H9 (cell line): ENCODE measurements at regions not wholly inside any gene's neighbourhood (a gene's known extent, or its start where the extent isn't known, plus 50 kb on each side); places are given as distances from the start of the nearest gene placed in this dataset.

Experiments
- DNase-seq: peaks from one replicate; pipeline ENCODE4 v3.0.0-alpha.2; 2017
- H2AFZ ChIP-seq: one replicate; pipeline ENCODE4 v1.6.1; 2013; ENCODE audit warnings: mild to moderate bottlenecking, low read length, control low read depth, moderate library complexity
- H2AK5ac ChIP-seq: 2 replicates; pipeline ENCODE4 v1.6.1; 2013; ENCODE audit warnings: low read length, control low read depth, mixed read lengths; ENCODE audit not compliant: insufficient read length
- H2BK120ac ChIP-seq: one replicate; pipeline ENCODE4 v1.6.1; 2013; ENCODE audit warnings: low read depth, mild to moderate bottlenecking, low read length, control low read depth, inconsistent platforms; ENCODE audit not compliant: poor library complexity, severe bottlenecking
- H2BK12ac ChIP-seq: 2 replicates; pipeline ENCODE4 v1.6.1; 2013; ENCODE audit warnings: low read length, control low read depth, mixed read lengths, low read depth; ENCODE audit not compliant: insufficient read length
- H2BK15ac ChIP-seq: 2 replicates; pipeline ENCODE4 v1.6.1; 2013; ENCODE audit warnings: low read depth, low read length, control low read depth
- H2BK20ac ChIP-seq: one replicate; pipeline ENCODE4 v1.6.1; 2013; ENCODE audit warnings: low read depth, mild to moderate bottlenecking, low read length, control low read depth, inconsistent platforms; ENCODE audit not compliant: poor library complexity, severe bottlenecking
- H2BK5ac ChIP-seq: 2 replicates; pipeline ENCODE4 v1.6.1; 2013; ENCODE audit warnings: low read length, control low read depth, mixed read lengths; ENCODE audit not compliant: insufficient read length
- H3K14ac ChIP-seq: 2 replicates; pipeline ENCODE4 v1.6.1; 2013; ENCODE audit warnings: low read length, control low read depth; ENCODE audit not compliant: insufficient read depth
- H3K18ac ChIP-seq: 2 replicates; pipeline ENCODE4 v1.6.1; 2013; ENCODE audit warnings: low read depth, mild to moderate bottlenecking, mixed read lengths, low read length, control low read depth; ENCODE audit not compliant: insufficient read length
- H3K23ac ChIP-seq: 2 replicates; pipeline ENCODE4 v1.6.1; 2013; ENCODE audit warnings: low read length, control low read depth, mixed read lengths, low read depth; ENCODE audit not compliant: insufficient read length
- H3K23me2 ChIP-seq: 2 replicates; pipeline ENCODE4 v1.6.1; 2013; ENCODE audit warnings: low read depth, mild to moderate bottlenecking, mixed read lengths, low read length, control low read depth; ENCODE audit not compliant: insufficient read length, poor library complexity, severe bottlenecking
- H3K27ac ChIP-seq: 2 replicates; pipeline ENCODE4 v1.5.1; 2013; ENCODE audit warnings: low read length, control low read depth, mixed read lengths, low read depth; ENCODE audit not compliant: insufficient read length
- H3K27me3 ChIP-seq: 2 replicates; pipeline ENCODE4 v1.6.1; 2013; ENCODE audit warnings: low read length, control low read depth, inconsistent platforms; ENCODE audit not compliant: insufficient read depth
- H3K4ac ChIP-seq: 2 replicates; pipeline ENCODE4 v1.6.1; 2013; ENCODE audit warnings: low read depth, mild to moderate bottlenecking, control low read depth, inconsistent platforms, low read length, moderate library complexity
- H3K4me1 ChIP-seq: 2 replicates; pipeline ENCODE4 v1.6.1; 2013; ENCODE audit warnings: low read length, control low read depth, inconsistent platforms; ENCODE audit not compliant: insufficient read depth
- H3K4me2 ChIP-seq: 2 replicates; pipeline ENCODE4 v1.6.1; 2013; ENCODE audit warnings: low read length, control low read depth, mixed read lengths; ENCODE audit not compliant: insufficient read length, insufficient read depth
- H3K56ac ChIP-seq: 2 replicates; pipeline ENCODE4 v1.6.1; 2013; ENCODE audit warnings: low read depth, mild to moderate bottlenecking, mixed read lengths, low read length, control low read depth; ENCODE audit not compliant: insufficient read length
- H3K79me1 ChIP-seq: 2 replicates; pipeline ENCODE4 v1.6.1; 2013; ENCODE audit warnings: low read depth, mild to moderate bottlenecking, moderate library complexity, low read length, control low read depth, inconsistent platforms; ENCODE audit not compliant: insufficient read depth, poor library complexity, severe bottlenecking
- H3K79me2 ChIP-seq: 2 replicates; pipeline ENCODE4 v1.6.1; 2013; ENCODE audit warnings: low read length, control low read depth, inconsistent platforms; ENCODE audit not compliant: insufficient read depth
- H3K9ac ChIP-seq: 2 replicates; pipeline ENCODE4 v1.6.1; 2013; ENCODE audit warnings: low read length, control low read depth, mixed read lengths; ENCODE audit not compliant: insufficient read length; ENCODE audit errors: extremely low read depth
- H3K9me3 ChIP-seq: one replicate; pipeline ENCODE4 v1.6.1; 2013; ENCODE audit warnings: low read depth, low read length, inconsistent platforms; ENCODE audit not compliant: control insufficient read depth
- H3T11ph ChIP-seq: one replicate; pipeline ENCODE4 v1.6.1; 2013; ENCODE audit warnings: mild to moderate bottlenecking, low read length, control low read depth, inconsistent platforms
- H4K20me1 ChIP-seq: one replicate; pipeline ENCODE4 v1.6.1; 2013; ENCODE audit not compliant: control insufficient read depth, insufficient read length, insufficient read depth
- H4K5ac ChIP-seq: 2 replicates; pipeline ENCODE4 v1.6.1; 2013; ENCODE audit warnings: low read depth, mild to moderate bottlenecking, mixed read lengths, low read length, control low read depth; ENCODE audit not compliant: insufficient read length
- H4K8ac ChIP-seq: replicated peaks from 2 replicates; pipeline ENCODE4 v1.6.1; 2013; ENCODE audit warnings: low read length, control low read depth, mixed read lengths, low read depth; ENCODE audit not compliant: insufficient read length
- H4K91ac ChIP-seq: 2 replicates; pipeline ENCODE4 v1.6.1; 2013; ENCODE audit warnings: low read depth, mild to moderate bottlenecking, moderate library complexity, mixed read lengths, low read length, control low read depth; ENCODE audit not compliant: insufficient read length
- H3K27ac Mint-ChIP-seq, 3 experiments: 2 replicates in 2 of 3; 3 replicates in 1 of 3; pipeline ENCODE4 v1.8.0; 2020 to 2021; ENCODE audit warnings: mixed read lengths in 3 of 3, mild to moderate bottlenecking in 1 of 3, moderate library complexity in 1 of 3
- H3K27me3 Mint-ChIP-seq: 2 replicates; pipeline ENCODE4 v1.8.0; 2021; ENCODE audit warnings: low read depth, mild to moderate bottlenecking, moderate library complexity, mixed read lengths
- H3K36me3 Mint-ChIP-seq, 3 experiments: 2 replicates in 2 of 3; 3 replicates in 1 of 3; pipeline ENCODE4 v1.8.0; 2020 to 2021; ENCODE audit warnings: low read depth in 3 of 3, mixed read lengths in 3 of 3; ENCODE audit not compliant: insufficient read depth in 1 of 3
- H3K4me1 Mint-ChIP-seq, 2 experiments: 2 replicates each; pipeline ENCODE4 v1.8.0; 2020; ENCODE audit warnings: mixed read lengths in 2 of 2
- H3K4me3 Mint-ChIP-seq, 2 experiments: 2 replicates in 1 of 2; 3 replicates in 1 of 2; pipeline ENCODE4 v1.8.0; 2020 to 2021; ENCODE audit warnings: mild to moderate bottlenecking in 2 of 2, mixed read lengths in 2 of 2, moderate library complexity in 1 of 2
- H3K9me3 Mint-ChIP-seq, 2 experiments: 2 replicates in 1 of 2; 3 replicates in 1 of 2; pipeline ENCODE4 v1.8.0; 2020; ENCODE audit warnings: mild to moderate bottlenecking in 2 of 2, mixed read lengths in 2 of 2, moderate library complexity in 1 of 2
- CTCF ChIP-seq: fragments of 200-600 bp; sonication (generic); conservative IDR thresholded peaks from 3 replicates; pipeline ENCODE4 v1.8.0; 2021; ENCODE audit warnings: antibody characterized with exemption, mild to moderate bottlenecking
- WGBS: extraction: QIAGEN DNeasy Blood & Tissue Kit; methylation state at CpG from one replicate; pipeline ENCODE4 v1.1.7; 2013; ENCODE audit warnings: missing lambda C conversion rate, low lambda C conversion rate, mixed read lengths; ENCODE audit not compliant: insufficient read length; ENCODE audit errors: extremely low coverage; 5-methylcytosine and 5-hydroxymethylcytosine counted together

- no peak overlapping the region for H4K5ac ChIP-seq
- no peak overlapping the region for H3K9ac ChIP-seq
- H3K4me1 ChIP-seq = no peaks in the 10 kb centered on the region
- no peak overlapping the region for H3K23ac ChIP-seq
- H2BK120ac ChIP-seq = no peak overlapping the region
- H3K4me2 ChIP-seq = no peak overlapping the region
- no peak overlapping the region for H3K4me3 Mint-ChIP-seq
- no peak overlapping the region for H3K18ac ChIP-seq
- H3K56ac ChIP-seq = no peak overlapping the region
- H3K79me2 ChIP-seq = no peaks in the 10 kb centered on the region
- no peak overlapping the region for H3K27ac ChIP-seq
- H2BK20ac ChIP-seq = no peak overlapping the region
- no peak overlapping the region for H2BK15ac ChIP-seq
- H3K9me3 Mint-ChIP-seq = peaks cover 4 to 5% of the 10 kb centered on the region in 2 experiments; a peak in 3 of 5 replicates
- H3K36me3 Mint-ChIP-seq = peaks cover 0 to 7% (median 6%) of the 10 kb centered on the region in 3 experiments; a peak in 3 of 7 replicates
- no peak overlapping the region for H2AFZ ChIP-seq
- no CpG with 5 or more reads among the region's 6 CpGs for WGBS
- no peaks in the 10 kb centered on the region for H3K27me3 Mint-ChIP-seq
- no peak for TF ChIP-seq CTCF
- no peaks in the 10 kb centered on the region for H4K20me1 ChIP-seq
- no peak overlapping the region for H3K4ac ChIP-seq
- H3K4me1 Mint-ChIP-seq = peaks cover 0 to 6% of the 10 kb centered on the region in 2 experiments; a peak in 1 of 4 replicates
- no peaks in the 10 kb centered on the region for H3K23me2 ChIP-seq
- no peaks in the 10 kb centered on the region for H3K9me3 ChIP-seq
- no peak overlapping the region for H2BK5ac ChIP-seq
- H3K27me3 ChIP-seq = no peaks in the 10 kb centered on the region
- no peak overlapping the region for H4K91ac ChIP-seq
- no peak overlapping the region for H3T11ph ChIP-seq
- DNase-seq = no peak
- H4K8ac ChIP-seq = no peak overlapping the region
- H2AK5ac ChIP-seq = no peak overlapping the region
- no peak overlapping the region for H3K27ac Mint-ChIP-seq
- no peak overlapping the region for H2BK12ac ChIP-seq
- H3K79me1 ChIP-seq = no peaks in the 10 kb centered on the region
- H3K14ac ChIP-seq = no peak overlapping the region
Measured at GRCh38 chr3:168684519-168684918, 588.8 kb upstream of the GOLIM4 start.
